ENCODE measurements at regions not wholly inside any gene's neighbourhood (a gene's known extent, or its start where the extent isn't known, plus 50 kb on each side); places are given as distances from the start of the nearest gene placed in this dataset.

- CTCF ChIA-PET = no interaction called here
- Mint-ChIP-seq H3K27me3 (ENCODE audit: unreplicated experiment) (no peaks in the 10 kb centered on the region), H3K4me3 (ENCODE audit: low read depth, unreplicated experiment) (no peak overlapping the region), H3K27ac (ENCODE audit: unreplicated experiment) (no peak overlapping the region), H3K36me3 (ENCODE audit: insufficient read depth, unreplicated experiment) (no peaks in the 10 kb centered on the region), H3K9me3 (ENCODE audit: low read depth, unreplicated experiment) (peaks cover 12% of the 10 kb centered on the region), H3K4me1 (ENCODE audit: low read depth, unreplicated experiment) (no peaks in the 10 kb centered on the region)
- DNase-seq = no peak
- intact Hi-C loops (cut with micrococcal nuclease; ENCODE audit: unreplicated experiment) = no loop called here
- TF ChIP-seq CTCF (IDR thresholded peaks at IDR 0.05; ENCODE audit: unreplicated experiment) = no peak
- no TSS peak for BruUV-seq (replicated peaks)
These were observed 291.2 kb downstream of the IRX1 start for GRCh38 chr5:3886524-3887451.

GRCh38 chr5:3888310-3888709 lies 292.7 kb downstream of the IRX1 start:
- BruUV-seq (replicated peaks) = no TSS peak
- Mint-ChIP-seq H3K36me3 (ENCODE audit: insufficient read depth, unreplicated experiment) (no peaks in the 10 kb centered on the region), H3K9me3 (ENCODE audit: low read depth, unreplicated experiment) (peaks cover 4% of the 10 kb centered on the region), H3K27me3 (ENCODE audit: unreplicated experiment) (no peaks in the 10 kb centered on the region), H3K4me3 (ENCODE audit: low read depth, unreplicated experiment) (no peak overlapping the region), H3K4me1 (ENCODE audit: low read depth, unreplicated experiment) (no peaks in the 10 kb centered on the region), H3K27ac (ENCODE audit: unreplicated experiment) (no peak overlapping the region)
- no peak for TF ChIP-seq CTCF (IDR thresholded peaks at IDR 0.05; ENCODE audit: unreplicated experiment)
- CTCF ChIA-PET = no interaction called here
- intact Hi-C loops (cut with micrococcal nuclease; ENCODE audit: unreplicated experiment) = no loop called here
- no peak for DNase-seq

GRCh38 chr5:3889412-3890142 lies 293.9 kb downstream of the IRX1 start:
- intact Hi-C loops (cut with micrococcal nuclease; ENCODE audit: unreplicated experiment) = no loop called here
- no peak for TF ChIP-seq CTCF (IDR thresholded peaks at IDR 0.05; ENCODE audit: unreplicated experiment)
- H3K4me3 Mint-ChIP-seq (ENCODE audit: low read depth, unreplicated experiment) = no peak overlapping the region
- no peaks in the 10 kb centered on the region for H3K36me3 Mint-ChIP-seq (ENCODE audit: insufficient read depth, unreplicated experiment)
- H3K4me1 Mint-ChIP-seq (ENCODE audit: low read depth, unreplicated experiment) = no peaks in the 10 kb centered on the region
- no TSS peak for BruUV-seq (replicated peaks)
- CTCF ChIA-PET = no interaction called here
- H3K9me3 Mint-ChIP-seq (ENCODE audit: low read depth, unreplicated experiment) = peaks cover 3% of the 10 kb centered on the region
- DNase-seq = no peak
- no peak overlapping the region for H3K27ac Mint-ChIP-seq (ENCODE audit: unreplicated experiment)
- H3K27me3 Mint-ChIP-seq (ENCODE audit: unreplicated experiment) = no peaks in the 10 kb centered on the region

GRCh38 chr5:3891113-3891512 lies 295.5 kb downstream of the IRX1 start:
- Mint-ChIP-seq H3K36me3 (ENCODE audit: insufficient read depth, unreplicated experiment) (no peaks in the 10 kb centered on the region), H3K27ac (ENCODE audit: unreplicated experiment) (no peak overlapping the region), H3K4me3 (ENCODE audit: low read depth, unreplicated experiment) (no peak overlapping the region), H3K4me1 (ENCODE audit: low read depth, unreplicated experiment) (no peaks in the 10 kb centered on the region), H3K9me3 (ENCODE audit: low read depth, unreplicated experiment) (peaks cover 6% of the 10 kb centered on the region), H3K27me3 (ENCODE audit: unreplicated experiment) (no peaks in the 10 kb centered on the region)
- no peak for TF ChIP-seq CTCF (IDR thresholded peaks at IDR 0.05; ENCODE audit: unreplicated experiment)
- intact Hi-C loops (cut with micrococcal nuclease; ENCODE audit: unreplicated experiment) = no loop called here
- CTCF ChIA-PET = no interaction called here
- DNase-seq = no peak
- no TSS peak for BruUV-seq (replicated peaks)
